T47D (cell line): ENCODE measurements at regions not wholly inside any gene's neighbourhood (a gene's known extent, or its start where the extent isn't known, plus 50 kb on each side); places are given as distances from the start of the nearest gene placed in this dataset.
"Not testable (repeated sequence)": the region's sequence is repeated elsewhere in the genome, so short reads cannot be mapped to it uniquely, and the experiment has no call there.

Source experiments
- DNase-seq, 2 experiments: peaks; one replicate each; pipeline versions ENCODE4 v3.0.0 to v3.0.0-alpha.2; 2011 to 2012; ENCODE audit warnings: low read depth in 1 of 2, low spot score in 1 of 2
- JUND ChIP-seq: IDR thresholded peaks from 2 replicates; pipeline ENCODE4 v1.6.1; 2012; ENCODE audit warnings: low read depth
- in situ Hi-C: cut with HindIII; loops from 2 replicates; pipeline ENCODE4 v1.10.0; 2016; ENCODE audit warnings: low sequenced_read_pairs, low pct_unique_long_range_greater_than_20kb

- no peak for DNase-seq
- TF ChIP-seq JUND, result no peak
- in situ Hi-C loops, result no loop called here
Observed at GRCh38 chr7:81327468-81328266, 408.8 kb upstream of the SEMA3C start.

- no peak for DNase-seq
- no peak for TF ChIP-seq JUND
- in situ Hi-C loops, result no loop called here
Observed at GRCh38 chr7:81321949-81322348, 403.1 kb upstream of the SEMA3C start.

- in situ Hi-C loops, result no loop called here
- TF ChIP-seq JUND, result no peak
- DNase-seq, result no peak
Observed at GRCh38 chr7:81317741-81318140, 398.9 kb upstream of the SEMA3C start.

- TF ChIP-seq JUND, result no peak
- in situ Hi-C loops, result no loop called here
- no peak for DNase-seq
Observed at GRCh38 chr7:81308643-81309322, 389.9 kb upstream of the SEMA3C start.

- TF ChIP-seq JUND, result no peak
- DNase-seq, result no peak
- in situ Hi-C loops, result no loop called here
Observed at GRCh38 chr7:81301815-81302214, 383.0 kb upstream of the SEMA3C start.

GRCh38 chr7:81300753-81301152 lies 381.9 kb upstream of the SEMA3C start:
- no peak for DNase-seq
- no peak for TF ChIP-seq JUND
- in situ Hi-C loops, result no loop called here

- no peak for DNase-seq
- TF ChIP-seq JUND, result no peak
- in situ Hi-C loops, result no loop called here
Observed at GRCh38 chr7:81299711-81300110, 380.9 kb upstream of the SEMA3C start.

- in situ Hi-C loops, result no loop called here
- DNase-seq, result peak in 1 of 2 experiments; percentile 28
- no peak for TF ChIP-seq JUND
Observed at GRCh38 chr7:81298951-81299666, 380.3 kb upstream of the SEMA3C start.

- in situ Hi-C loops, result no loop called here
- TF ChIP-seq JUND, result no peak
- no peak for DNase-seq
Observed at GRCh38 chr7:81297317-81297716, 378.5 kb upstream of the SEMA3C start.

- DNase-seq, result no peak
- TF ChIP-seq JUND, result no peak
- in situ Hi-C loops, result no loop called here
Observed at GRCh38 chr7:81296726-81297125, 377.9 kb upstream of the SEMA3C start.

GRCh38 chr7:81294897-81295515 lies 376.2 kb upstream of the SEMA3C start:
- no peak for TF ChIP-seq JUND
- in situ Hi-C loops, result no loop called here
- DNase-seq, result no peak

- in situ Hi-C loops, result no loop called here
- no peak for TF ChIP-seq JUND
- DNase-seq, result no peak
Observed at GRCh38 chr7:81293806-81294205, 375.0 kb upstream of the SEMA3C start.

GRCh38 chr7:81286754-81287153 lies 367.9 kb upstream of the SEMA3C start:
- in situ Hi-C loops, DNase-seq: not testable (repeated sequence)
